ENCODE measurements at regions not wholly inside any gene's neighbourhood (a gene's known extent, or its start where the extent isn't known, plus 50 kb on each side); places are given as distances from the start of the nearest gene placed in this dataset.
A peak's percentile ranks its signal among the peaks of the same experiment; 100 is the strongest.
"Not testable (repeated sequence)": the region's sequence is repeated elsewhere in the genome, so short reads cannot be mapped to it uniquely, and the experiment has no call there.

DNA sequence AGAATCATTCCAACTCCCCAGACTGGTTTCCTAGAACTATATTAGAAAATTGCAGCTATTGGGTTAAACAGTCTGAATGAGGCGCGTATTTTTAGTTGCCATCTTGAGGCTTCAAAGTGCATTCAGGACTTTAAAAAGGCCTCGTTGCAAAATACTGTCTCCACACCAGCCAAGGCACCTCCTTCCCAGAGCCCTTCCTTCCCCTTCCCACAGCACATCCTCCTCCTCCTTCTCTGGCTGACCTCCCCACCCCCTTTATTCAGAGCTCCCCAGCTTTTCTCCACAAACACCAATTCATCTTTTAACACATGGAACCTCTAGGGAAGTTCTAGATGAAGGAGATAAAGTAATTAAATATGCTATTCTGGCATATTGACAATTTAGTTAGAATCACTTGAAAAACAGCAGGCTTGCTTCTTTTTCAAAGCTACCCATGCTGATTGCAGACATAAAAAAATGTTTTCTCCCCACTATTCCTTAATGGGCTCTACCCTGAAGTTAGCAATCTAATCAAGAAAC is 90.3 kb downstream of the RTP5 start:
- FAIRE-seq, result peak; percentile 96

DNA sequence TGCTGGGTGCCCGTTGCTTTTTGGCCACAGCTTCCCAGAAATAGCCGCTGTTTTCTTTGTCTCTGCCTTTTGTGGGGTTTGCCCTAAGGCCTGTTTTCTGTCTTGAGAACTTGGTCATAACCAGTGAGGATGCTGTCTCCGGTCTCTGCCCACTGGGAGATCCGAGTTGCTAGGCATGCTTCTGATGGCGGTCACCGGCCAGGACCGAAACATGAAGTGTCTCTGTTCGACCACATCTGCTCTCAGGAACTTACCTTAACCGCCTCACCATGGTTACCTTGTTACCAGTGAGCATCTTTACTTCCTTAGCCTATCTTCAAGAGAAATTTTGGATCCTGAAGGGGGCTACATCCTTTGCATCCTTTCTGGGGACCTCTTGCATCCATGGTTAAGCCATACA is 91.9 kb downstream of the RTP5 start:
- no peak for FAIRE-seq

DNA sequence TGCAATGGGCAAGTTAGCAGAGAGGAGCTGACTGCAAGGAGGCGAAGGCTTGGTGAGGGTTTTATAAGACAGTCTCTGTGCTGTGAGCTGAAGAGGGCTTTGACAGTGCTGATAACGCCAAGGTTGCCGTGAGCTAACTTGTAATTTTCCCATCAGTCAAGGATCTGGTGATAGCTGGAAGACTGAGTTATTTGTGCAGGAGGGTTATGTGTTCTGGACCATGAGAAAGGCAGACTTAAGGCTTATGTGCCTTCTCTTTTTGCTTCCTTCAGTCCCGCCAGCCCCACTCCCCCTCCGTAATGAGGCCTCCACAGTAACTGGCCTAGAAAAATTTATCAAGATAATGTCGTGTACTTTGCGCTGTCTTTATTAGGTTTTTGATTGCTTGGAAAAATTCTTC is 94.6 kb downstream of the RTP5 start:
- no peak for FAIRE-seq

DNA sequence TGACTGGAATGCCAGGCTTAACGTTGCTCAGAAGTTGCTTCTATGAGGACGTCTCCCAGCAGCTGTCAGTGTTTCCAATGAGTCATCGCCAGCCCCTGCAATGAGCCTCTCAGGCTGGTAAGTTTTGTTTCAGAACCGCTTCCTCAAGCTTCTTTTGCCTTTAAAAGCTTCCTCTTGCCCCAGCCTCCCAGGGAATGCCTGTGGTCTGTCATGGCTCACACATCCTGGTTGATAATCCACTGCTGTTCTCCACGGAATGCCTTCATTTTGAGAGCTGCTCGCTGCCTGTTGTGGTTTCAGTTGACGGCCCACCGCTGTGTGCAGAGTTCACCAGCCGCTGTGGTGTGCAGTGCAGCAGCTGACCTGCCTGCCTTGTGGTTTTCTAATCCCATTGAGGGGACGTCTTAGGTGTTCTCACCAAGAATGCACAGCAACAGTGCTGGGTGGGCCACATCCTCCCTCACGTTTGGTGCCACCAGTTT is 96.4 kb downstream of the RTP5 start:
- FAIRE-seq, result no peak

DNA sequence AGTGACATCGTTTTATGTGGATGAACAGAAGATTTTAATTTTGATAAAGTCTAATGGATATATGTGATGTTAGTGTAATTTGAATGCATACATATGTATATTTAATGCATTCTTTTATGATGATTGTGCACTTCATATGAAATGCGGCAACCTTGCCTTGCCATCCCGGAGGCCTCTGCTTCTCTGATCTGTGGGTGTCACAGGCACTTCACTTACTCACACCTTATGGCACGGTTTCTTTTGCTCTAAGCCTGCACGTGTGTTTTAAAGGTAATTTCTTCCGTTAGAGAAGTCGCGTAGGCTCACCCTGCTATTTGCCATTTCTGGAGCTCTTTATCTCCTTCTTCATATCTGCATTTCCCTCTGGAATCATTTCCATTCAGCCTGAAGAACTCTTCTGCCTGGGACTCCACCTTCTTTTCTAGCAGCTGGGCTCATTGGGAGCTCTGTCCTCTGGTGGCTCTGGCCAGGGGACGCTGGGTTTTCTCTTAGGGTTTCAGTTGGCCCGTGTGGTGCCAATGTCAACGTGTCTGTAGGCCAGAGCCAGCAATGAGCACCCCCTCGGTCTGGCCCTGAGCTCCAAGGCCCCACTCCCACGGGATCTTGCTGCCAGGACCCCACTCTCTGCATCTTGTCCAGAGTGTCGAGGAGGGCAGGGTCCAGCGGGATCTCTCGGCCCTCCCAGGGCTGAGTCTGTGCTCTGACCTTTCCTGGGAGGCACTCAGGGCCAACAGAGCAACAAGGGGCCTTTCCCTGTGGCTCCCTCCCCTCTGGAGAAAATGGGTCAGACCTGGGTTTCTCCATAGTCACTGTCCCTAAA is 97.3 kb downstream of the RTP5 start:
- no peak for FAIRE-seq

DNA sequence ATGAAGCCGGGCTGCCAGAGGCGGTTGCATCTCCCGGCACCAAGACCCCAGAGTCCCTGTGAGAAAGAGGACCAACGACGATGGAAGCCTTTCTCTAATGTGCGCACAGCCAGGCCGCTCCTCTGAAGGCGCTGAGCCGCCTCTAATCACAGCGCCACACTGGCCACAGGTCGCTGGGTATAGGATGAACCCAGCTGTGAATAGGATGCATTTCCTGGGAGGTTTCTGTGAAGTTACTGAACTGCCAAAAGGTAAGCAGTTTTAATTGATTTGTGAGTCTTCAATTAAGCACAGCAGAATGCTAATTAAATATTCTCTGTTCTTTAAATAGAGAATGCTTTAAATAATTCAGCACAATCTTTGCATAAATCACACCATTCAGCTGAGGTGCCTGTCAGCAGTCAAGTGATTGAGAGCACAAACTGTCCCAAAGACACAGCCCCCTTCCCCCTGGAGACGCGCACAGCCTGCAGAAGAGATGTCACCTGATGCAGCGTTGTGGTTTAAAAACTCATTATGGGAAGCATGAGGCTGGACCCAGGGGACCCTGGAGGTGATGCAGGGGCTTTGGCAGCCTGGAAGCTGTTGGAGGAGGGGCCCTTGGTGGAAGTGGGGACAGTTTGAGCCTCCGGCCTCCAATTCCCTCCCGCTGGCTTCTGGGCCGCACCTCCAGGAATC is 98.1 kb downstream of the RTP5 start:
- no peak for FAIRE-seq

DNA sequence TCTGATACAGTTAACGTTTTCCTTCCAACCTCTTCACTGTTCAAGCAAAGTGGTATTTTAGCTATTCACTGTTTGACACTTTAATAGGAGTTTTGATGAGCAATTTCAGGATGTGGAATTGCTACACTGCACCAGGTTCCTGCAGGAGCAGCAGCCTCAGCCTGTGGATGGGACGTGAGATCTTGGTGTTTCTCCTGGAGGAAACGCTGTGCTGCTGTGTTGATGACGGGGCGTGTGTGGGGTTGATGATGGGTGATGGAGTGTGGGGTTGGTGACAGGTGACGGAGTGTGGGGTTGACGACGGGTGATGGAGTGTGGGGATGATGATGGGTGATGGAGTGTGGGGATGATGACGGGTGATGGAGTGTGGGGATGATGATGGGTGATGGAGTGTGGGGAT is 98.9 kb downstream of the RTP5 start:
- no peak for FAIRE-seq

DNA sequence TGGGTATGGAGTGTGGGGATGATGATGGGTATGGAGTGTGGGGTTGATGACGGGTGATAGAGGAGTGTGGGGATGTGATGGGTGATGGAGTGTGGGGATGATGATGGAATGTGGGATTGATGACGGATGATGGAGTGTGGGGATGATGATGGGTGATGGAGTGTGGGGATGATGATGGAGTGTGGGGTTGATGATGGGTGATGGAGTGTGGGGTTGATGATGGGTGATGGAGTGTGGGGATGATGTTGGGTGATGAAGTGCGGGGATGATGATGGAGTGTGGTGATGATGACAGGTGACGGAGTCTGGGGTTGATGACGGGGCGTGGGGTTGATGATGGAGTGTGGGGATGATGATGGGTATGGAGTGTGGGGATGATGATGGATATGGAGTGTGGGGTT is 99.7 kb downstream of the RTP5 start:
- not testable (repeated sequence) for FAIRE-seq

DNA sequence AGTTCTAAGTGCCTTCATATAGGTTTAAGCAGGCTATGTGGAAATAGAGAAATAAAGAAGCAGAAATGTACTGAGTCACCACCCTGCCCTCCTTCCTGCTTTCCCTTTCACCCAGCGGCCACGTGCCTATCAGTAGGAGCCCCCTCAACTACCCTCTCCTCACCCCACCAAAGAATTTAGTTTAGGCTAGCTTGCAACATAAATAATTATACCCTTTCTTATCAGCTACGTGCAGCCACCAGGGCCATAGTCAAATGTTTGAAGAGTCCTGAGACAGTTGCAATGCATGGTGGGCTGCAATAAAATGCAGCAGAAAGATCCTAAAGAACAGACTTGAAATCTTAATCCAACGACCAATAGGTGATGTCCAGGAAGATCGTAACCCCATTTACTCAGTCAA is 101.2 kb downstream of the RTP5 start:
- no peak for FAIRE-seq

DNA sequence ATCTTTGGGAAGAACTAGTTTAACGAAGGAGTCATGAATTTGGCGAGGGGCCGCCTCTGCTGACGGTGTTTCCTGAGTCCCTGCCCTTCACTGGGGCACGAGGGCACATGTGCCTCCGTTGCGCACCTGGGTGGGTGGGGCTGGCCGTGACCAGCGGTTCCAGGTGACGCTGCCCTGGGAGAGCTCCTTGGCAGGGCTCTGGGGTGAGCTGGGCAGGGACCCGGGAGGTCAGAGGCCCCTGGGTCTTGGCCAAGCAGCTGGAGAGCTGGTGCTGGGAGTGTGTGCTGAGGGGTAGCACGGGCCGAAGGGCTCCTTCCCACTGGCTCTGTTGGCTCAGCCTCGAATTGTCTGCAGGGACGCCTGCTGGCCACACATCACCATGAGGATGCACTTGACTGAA is 104.6 kb downstream of the RTP5 start:
- no peak for FAIRE-seq

DNA sequence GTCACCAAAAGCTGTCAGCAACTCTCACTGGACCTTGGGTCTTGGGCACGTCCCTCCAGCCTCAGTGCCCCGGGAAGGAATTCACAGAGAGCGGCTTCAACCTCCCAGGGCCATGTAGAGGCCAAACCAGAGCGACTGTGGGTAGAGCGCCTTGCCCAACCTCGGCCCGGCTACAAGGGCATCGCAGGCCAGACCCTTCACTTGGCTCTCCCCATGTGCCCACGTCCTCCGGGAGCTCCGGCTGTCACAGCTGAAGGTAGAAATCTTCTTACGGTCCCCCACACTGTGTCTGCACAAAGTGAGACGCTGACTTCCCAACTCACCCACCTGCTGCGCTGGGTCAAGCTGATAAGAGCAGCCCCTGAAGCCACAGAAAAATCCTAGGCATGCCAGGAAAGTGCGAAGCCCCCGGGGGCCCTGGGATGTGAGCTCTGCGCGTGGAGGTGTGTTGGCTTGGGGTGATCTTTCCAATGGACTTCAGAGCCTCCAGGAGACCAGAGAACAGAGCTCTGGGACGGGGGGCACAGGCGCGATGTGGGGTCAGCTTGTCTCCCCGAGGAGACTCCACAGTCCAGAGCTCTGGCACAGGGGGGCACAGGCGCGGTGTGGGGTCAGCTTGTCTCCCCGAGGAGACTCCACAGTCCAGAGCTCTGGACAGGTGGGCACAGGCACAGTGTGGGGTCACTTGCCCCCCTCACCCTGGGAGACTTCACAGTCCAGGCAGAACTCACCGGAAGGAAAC is 105.5 kb downstream of the RTP5 start:
- FAIRE-seq, result no peak

DNA sequence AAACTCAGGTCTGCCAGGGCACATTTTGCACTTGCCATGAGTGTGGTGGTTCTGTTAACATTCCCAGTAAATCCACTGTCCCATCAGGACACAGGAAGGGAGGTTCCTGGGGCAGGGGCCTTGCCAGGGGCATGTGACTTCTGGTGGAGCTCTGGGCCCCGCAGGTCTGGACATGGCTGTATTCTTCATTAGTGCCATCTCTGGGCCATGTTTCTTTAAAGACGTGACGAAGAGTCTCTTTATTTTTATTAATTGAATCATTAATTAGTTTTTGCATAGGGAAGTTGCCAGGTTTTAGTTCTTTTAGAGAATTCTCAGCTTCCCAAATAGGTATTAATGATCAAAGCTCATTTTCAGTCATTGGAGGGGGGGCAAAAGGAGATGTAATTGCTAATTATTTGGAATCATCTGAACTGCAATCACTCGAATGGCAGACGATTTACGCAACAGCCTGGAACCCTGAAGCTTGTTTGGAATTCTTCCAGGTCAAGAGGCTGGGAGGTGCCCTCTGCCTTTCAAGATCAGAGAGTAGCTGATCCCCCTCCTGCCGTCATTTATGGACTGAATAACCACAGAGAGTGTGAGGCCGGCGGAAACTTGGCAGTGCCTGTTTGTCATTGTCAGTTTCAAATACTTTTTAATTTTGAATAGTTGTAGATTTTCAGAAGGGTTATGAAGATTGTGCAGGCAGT is 106.2 kb downstream of the RTP5 start:
- no peak for FAIRE-seq

DNA sequence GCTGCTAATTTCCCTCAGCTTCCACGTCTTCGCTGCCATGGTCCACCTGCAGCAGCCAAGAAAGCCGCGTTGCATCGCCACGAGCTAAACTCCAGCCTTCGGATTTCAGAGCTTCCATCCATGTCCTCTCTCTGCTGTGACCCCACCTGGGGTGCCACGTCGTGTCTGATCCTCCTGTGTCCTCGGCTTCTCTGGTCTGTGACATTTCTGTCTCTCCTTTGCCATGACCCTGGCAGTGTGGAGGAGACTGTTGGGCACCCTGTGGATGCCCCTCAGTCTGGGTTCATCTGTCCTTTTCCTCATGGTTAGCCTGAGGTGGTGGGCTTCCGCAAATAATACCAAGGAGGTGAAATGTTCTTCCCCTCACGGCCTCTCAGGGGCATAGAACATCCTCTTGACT is 106.8 kb downstream of the RTP5 start:
- no peak for FAIRE-seq

DNA sequence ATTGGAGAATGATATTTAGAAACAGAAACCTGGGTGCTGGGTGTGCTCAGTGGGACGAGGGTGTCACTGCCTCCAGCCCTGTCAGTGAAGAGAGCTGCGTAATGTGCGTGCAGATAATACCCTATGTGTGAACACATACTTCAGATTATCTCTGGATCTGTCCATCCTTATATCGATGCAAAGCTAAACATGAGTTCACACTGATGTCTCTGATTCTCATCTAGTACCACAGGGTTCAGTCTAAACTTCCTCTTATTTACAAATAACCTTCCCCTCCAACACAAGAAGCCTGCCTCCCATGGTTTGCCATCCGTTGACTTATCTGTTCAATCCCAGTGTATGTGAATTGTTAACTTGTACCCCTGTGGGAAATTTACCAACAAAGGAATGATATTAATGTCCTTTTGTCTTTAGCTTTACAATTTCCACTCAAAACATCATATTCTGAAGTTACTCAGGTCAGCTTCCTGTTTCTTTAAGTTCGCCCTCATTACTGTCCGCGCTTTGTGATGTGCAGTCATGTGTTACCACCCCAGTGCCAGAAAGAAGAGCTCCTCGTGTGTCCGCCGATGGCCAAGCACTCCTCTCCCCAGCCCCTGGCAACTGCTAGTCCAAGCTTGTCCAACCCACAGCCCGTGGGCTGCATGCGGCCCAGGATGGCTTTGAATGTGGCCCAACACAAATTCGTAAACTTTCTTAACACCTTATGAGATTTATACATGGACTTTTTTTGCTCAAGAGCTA is 108.2 kb downstream of the RTP5 start:
- FAIRE-seq, result no peak

DNA sequence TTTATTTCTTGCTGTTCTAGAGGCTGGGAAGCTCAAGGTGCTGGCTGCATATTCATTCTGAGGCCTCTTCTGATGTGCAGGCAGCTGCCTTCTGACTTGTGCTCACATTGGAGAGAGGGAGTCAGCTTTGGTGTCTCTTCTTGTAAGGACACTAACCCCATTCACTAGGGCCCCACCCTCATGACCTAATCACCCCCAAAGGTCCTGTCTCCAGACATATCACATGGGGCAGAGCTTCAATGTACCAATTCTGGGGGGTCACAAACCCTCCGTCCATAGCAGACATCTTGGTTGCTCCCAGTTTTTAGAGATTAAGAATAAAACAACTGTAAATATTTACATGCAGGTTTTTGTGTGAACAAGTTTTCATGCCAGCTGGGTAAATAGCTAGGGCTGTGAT is 109.1 kb downstream of the RTP5 start:
- FAIRE-seq, result no peak

DNA sequence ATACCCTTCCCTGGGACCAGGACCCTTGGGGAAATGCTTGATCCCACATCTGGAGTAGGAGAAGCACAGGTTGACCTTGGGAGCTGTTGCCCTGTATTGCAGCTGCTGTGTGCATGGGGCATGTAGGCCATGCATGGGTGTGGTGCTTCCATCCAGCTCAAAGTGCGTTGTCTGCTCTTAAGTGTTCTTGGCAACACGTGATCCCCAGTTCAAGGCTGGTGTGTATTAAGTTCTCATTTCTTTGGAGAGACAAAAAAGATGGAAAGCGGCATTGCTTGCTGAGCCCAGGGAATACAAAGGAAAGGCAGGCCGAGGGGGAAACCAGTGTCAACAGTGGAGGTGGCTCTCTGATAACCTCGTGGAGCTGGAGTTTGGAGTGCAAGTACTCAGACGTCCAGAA is 110.7 kb downstream of the RTP5 start:
- no peak for FAIRE-seq

DNA sequence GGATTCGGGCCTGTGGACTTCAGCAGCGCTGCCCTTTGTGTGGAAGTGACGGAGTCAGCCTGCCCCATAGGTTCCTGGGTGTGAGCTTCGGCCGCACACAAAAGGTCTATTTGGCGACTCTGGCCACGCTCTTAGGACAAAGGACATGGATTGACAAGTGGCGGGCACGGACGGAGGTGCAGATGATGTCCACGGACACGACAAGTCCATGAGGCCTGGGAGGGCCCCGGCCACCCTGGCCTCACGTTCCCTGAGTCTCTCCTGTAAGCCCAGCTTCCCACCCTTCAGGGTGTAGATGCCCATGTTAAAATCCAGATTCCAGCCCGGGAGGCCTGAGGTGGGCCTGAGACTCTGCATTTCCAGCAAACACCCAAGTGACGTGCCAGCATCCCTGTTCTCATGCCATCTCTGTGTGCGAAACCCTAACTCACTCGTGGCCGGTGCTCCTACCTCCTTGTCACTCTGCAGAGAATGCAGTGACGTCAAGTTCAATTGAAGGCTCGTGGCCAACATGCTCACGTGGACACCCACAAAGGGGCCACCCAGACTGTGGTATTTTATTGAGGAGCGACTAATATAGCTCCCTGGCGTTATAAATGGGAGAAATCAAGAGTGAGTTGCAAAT is 111.7 kb downstream of the RTP5 start:
- FAIRE-seq, result no peak

DNA sequence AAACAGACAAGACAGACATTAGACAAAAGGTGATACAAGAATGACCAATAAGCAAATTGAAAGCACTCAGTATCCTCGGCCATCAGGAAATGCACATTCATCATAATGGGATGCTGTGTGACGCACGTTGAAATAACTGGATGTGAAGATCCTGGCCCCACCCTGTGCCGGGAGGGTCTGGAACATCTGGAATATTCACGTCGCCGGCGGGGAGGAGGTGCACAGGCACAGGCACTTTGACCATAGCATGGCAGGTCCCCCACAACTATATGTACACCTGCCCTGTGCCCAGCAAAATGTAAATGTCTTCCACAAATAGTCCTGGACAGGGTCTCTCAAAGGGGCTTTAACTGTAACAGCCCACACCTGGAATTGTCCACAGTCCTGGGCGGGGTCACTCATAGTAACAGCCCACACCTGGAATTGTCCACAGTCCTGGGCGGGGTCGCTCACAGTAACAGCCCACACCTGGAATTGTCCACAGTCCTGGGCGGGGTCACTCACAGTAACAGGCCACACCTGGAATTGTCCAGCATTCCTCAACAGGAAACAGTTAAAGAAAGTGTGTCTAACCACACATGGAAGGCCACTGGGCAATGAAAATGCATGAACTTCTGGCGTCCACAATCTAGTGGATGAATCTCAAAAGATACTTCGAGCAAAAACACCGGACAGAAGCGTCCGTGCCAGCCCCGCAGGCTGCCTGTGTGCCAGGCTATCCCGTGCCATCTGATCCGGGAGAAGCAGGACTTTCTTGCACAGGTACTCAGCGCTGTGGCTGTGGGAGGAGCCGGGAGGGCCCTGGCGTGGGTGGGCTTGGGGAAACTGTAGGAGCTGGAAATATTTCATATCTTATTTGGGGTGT is 113.4 kb downstream of the RTP5 start:
- FAIRE-seq, result no peak

DNA sequence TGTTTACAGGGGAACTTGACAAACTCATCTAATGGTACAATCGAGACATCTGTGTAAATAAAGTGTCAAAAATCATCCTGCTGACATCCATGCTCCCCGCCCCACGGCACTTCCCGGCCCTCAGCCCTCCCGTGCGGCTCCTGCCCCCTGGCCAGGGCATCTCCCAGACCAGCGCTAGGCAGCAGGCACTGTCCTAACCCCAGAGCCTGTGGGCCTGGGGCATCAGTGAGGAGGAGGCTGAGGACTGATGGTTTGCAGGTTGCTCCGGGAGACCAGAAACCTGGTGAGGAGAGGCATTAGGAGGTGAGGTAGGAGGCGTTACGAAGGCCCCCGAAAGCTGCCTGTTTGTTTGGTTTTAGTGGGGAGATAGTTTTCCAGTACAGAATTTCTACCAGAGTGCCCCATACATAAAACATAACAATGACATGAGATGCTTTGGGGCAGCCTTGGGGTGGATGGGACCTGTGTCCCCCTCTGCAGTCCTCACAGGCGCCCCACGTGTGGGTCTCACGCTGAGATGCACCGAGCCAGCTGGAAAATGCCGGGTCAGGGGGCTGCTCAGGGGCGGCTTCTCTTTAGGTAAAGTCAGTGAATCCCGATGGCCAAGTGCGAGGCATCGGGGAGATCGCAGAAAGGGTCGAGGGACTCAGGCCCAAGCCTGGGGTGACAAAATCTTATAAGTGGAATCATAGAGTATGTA is 114.2 kb downstream of the RTP5 start:
- no peak for FAIRE-seq

DNA sequence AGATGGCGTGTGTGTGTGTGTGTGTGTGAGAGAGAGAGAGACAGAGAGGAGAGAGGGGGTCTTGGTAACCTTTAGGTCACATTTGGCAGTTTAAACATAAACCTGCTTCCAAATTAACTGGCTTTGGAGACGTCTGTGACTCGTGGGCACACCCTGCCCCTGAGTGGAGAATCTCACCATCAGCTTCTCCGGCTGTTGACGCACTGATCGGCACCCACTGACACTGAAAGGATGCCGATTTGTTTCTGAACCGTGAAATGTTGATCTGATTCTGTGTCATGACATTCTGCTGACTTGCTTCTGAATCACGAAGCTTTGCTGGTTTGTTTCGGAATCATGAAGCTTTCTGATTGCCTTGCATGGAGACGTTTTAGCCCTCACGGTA is 114.7 kb downstream of the RTP5 start:
- no peak for FAIRE-seq
